ENCODE measurements at regions not wholly inside any gene's neighbourhood (a gene's known extent, or its start where the extent isn't known, plus 50 kb on each side); places are given as distances from the start of the nearest gene placed in this dataset.

DNA sequence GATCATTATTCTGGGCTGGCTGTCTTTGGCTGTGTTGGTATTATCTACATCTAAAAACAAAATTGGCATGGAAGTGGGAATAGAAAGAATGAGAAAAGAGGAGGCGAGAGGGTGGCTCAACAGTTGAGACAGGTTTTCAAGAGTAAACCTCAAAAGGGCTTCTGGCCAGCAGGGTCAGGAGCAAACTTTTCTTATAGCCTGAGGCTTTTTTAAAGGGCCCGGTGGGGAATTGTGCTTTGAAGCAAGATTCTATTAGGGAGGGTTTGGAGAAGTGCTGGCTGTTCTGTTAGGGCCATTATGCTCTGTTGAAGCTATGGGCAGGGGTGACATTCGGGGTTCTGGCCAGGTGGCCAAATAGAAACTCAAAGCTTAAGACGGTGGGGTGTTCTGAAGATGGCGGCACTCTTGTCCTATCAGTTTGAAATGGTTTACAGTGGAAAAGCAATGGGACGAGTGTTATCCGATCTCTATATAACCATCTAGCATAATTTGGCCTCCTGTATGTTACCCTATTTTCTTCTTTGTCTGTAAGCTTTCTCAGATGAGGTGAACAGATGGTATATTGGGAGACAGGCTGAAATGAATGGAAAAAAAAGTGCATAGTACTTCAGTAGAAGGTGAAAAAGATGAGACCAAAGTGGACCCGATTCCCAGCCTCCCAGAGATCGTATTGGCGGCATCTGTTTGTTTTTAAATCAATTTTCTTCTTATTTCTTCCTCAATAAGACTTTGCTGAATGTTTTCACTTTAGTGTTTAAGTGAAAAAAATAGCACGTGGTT is 132.1 kb upstream of the CNR1 start:
- no peak for TF ChIP-seq CTCF (optimal IDR thresholded peaks at IDR 0.05 in 1 of 3, IDR thresholded peaks at IDR 0.05 in 1 of 3, conservative IDR thresholded peaks at IDR 0.05 in 1 of 3; ENCODE audit: extremely low read depth in 1 of 3, insufficient read depth in 2 of 3, low read length in 3 of 3)
- no peak for TF ChIP-seq EZH2 (IDR thresholded peaks at IDR 0.05; ENCODE audit: low read length)
